ENCODE measurements at regions not wholly inside any gene's neighbourhood (a gene's known extent, or its start where the extent isn't known, plus 50 kb on each side); places are given as distances from the start of the nearest gene placed in this dataset.

DNA sequence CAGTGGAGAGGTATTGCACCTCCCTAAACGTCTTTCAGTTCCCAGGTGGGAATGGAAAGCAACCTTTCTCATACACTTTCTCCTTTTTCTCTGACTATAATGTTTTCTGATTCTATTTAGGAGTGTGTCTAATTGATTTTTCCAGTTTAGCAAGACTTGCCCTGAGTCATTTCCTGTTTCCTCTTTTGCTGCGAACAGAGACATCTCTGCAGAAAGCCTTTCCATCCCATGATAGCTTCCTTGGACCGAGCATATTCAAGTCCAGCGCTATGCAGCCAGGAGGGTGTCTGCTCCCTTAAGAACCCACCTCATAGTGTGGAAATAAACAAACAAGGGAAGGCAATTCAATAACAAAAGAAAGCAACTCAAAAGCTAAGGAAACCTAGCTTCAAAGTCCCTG lies 60.0 kb upstream of the CDH6 start:
- no peak overlapping the region for H2AFZ ChIP-seq (ENCODE audit: low read length)
- TF ChIP-seq HDAC6 (IDR thresholded peaks at IDR 0.05; ENCODE audit: low read depth, low read length) (no peak), GABPA (IDR thresholded peaks at IDR 0.05; ENCODE audit: borderline replicate concordance, insufficient read depth, low read length) (no peak), PHF8 (conservative IDR thresholded peaks at IDR 0.05; ENCODE audit: low read depth, low read length) (no peak), SP1 (IDR thresholded peaks at IDR 0.05; ENCODE audit: low read depth, low read length) (no peak)
- no peak overlapping the region for H4K5ac ChIP-seq (ENCODE audit: insufficient read length, low read depth, low read length)
- H4K8ac ChIP-seq (ENCODE audit: extremely low read depth, insufficient read depth, low read length), result no peak overlapping the region
- CTCF ChIA-PET (ENCODE audit: partially characterized antibody), result no interaction called here
- H3K18ac ChIP-seq (ENCODE audit: extremely low read depth, low read length), result no peak overlapping the region
- no peak overlapping the region for H3K4me3 ChIP-seq (ENCODE audit: extremely low read depth in 1 of 4, insufficient read depth in 2 of 4, low read depth in 3 of 4, low read length in 4 of 4)
- WGBS, 2 experiments (ENCODE audit: extremely low coverage in 1 of 2, insufficient coverage in 1 of 2, insufficient read length in 1 of 2, insufficient replicate concordance in 2 of 2, low coverage in 1 of 2, low lambda C conversion rate in 2 of 2, missing lambda C conversion rate in 1 of 2), result 85% methylated on average over 4 of the region's 4 CpGs; no CpG with 5 or more reads in 1 of the 2 experiments
- peaks cover 0 to 1% (median 0%) of the 10 kb centered on the region in 4 experiments; a peak in 1 of 7 replicates for H3K27me3 ChIP-seq (replicated peaks in 1 of 4; ENCODE audit: control insufficient read depth in 3 of 4, extremely low read depth in 1 of 4, insufficient read depth in 3 of 4, low read length in 3 of 4)
- H3K9me3 ChIP-seq (ENCODE audit: insufficient read depth in 2 of 2, low read depth in 1 of 2, low read length in 1 of 2), result no peaks in the 10 kb centered on the region
- H2BK20ac ChIP-seq (ENCODE audit: low read length), result no peak overlapping the region
- no peaks in the 10 kb centered on the region for H3K36me3 ChIP-seq (ENCODE audit: control insufficient read depth in 2 of 4, insufficient read depth in 4 of 4, low read length in 3 of 4)
- no peak overlapping the region for H3K23ac ChIP-seq (ENCODE audit: insufficient read length)
- no peak overlapping the region for H3K27ac ChIP-seq (ENCODE audit: low read depth, low read length)
- H2BK5ac ChIP-seq (ENCODE audit: low read depth, low read length), result no peak overlapping the region
- FAIRE-seq, result no peak
- no peak for DNase-seq (ENCODE audit: low read depth in 1 of 2, low spot score in 2 of 2)
- no peak overlapping the region for H2BK120ac ChIP-seq (replicated peaks; ENCODE audit: low read depth, low read length)
- no peak overlapping the region for H3K56ac ChIP-seq (replicated peaks; ENCODE audit: insufficient read length, low read depth, low read length)
- POLR2A ChIA-PET (ENCODE audit: partially characterized antibody), result no interaction called here
- H2BK15ac ChIP-seq (ENCODE audit: low read length), result no peak overlapping the region
- H2BK12ac ChIP-seq (ENCODE audit: low read depth, low read length), result no peak overlapping the region
- H4K20me1 ChIP-seq (replicated peaks in 1 of 2; ENCODE audit: control insufficient read depth in 1 of 2, insufficient read depth in 2 of 2, low read length in 2 of 2), result no peaks in the 10 kb centered on the region
- H3K4me1 ChIP-seq (replicated peaks in 1 of 4; ENCODE audit: control insufficient read depth in 3 of 4, insufficient read depth in 4 of 4, low read length in 3 of 4), result no peaks in the 10 kb centered on the region
- no peaks in the 10 kb centered on the region for H3K23me2 ChIP-seq (ENCODE audit: low read depth, low read length)
- no peak overlapping the region for H3K4ac ChIP-seq (replicated peaks; ENCODE audit: insufficient read length, low read depth, low read length)
- H3K4me2 ChIP-seq (ENCODE audit: insufficient read depth in 1 of 2, low read depth in 2 of 2, low read length in 2 of 2), result no peak overlapping the region
- H3K79me1 ChIP-seq (ENCODE audit: low read depth, low read length), result no peaks in the 10 kb centered on the region
- H2AK5ac ChIP-seq (ENCODE audit: low read depth, low read length), result no peak overlapping the region
- no peak overlapping the region for H4K91ac ChIP-seq (replicated peaks; ENCODE audit: insufficient read length, low read length)
- no peak overlapping the region for H3K9ac ChIP-seq (replicated peaks in 1 of 4; ENCODE audit: extremely low read depth in 1 of 4, low read depth in 3 of 4, low read length in 3 of 4)
- H3K14ac ChIP-seq (ENCODE audit: insufficient read length), result no peak overlapping the region
- H3K79me2 ChIP-seq (ENCODE audit: control insufficient read depth in 1 of 2, insufficient read depth in 2 of 2, low read length in 2 of 2), result no peaks in the 10 kb centered on the region

Measured in H1 (cell line).